T-helper 17 cell (primary cell): ENCODE measurements at regions not wholly inside any gene's neighbourhood (a gene's known extent, or its start where the extent isn't known, plus 50 kb on each side); places are given as distances from the start of the nearest gene placed in this dataset.

ENCODE experiments used
- ATAC-seq: fragments of 150-1000 bp; cut with Tn5 transposase; 2 replicates; pipeline ENCODE4 v1.10.0; 2021; ENCODE audit warnings: mild to moderate bottlenecking, moderate library complexity
- DNase-seq, 3 donors: peaks; one replicate each; pipeline versions ENCODE4 v3.0.0 to v3.0.0-alpha.2; 2020 to 2021
- H3K9me3 ChIP-seq: one replicate; pipeline ENCODE4 v1.7.0; 2013; ENCODE audit warnings: low read length, mild to moderate bottlenecking; ENCODE audit not compliant: control insufficient read depth, poor library complexity, severe bottlenecking
- H3K27ac Mint-ChIP-seq: one replicate; pipeline ENCODE4 v1.8.0; 2022; ENCODE audit warnings: mild to moderate bottlenecking, moderate library complexity, mixed read lengths
- H3K27me3 Mint-ChIP-seq: one replicate; pipeline ENCODE4 v1.8.0; 2022; ENCODE audit warnings: mixed read lengths
- H3K36me3 Mint-ChIP-seq: one replicate; pipeline ENCODE4 v1.8.0; 2022; ENCODE audit warnings: low read depth, mixed read lengths
- H3K4me1 Mint-ChIP-seq: one replicate; pipeline ENCODE4 v1.8.0; 2022; ENCODE audit warnings: mild to moderate bottlenecking, mixed read lengths
- H3K4me3 Mint-ChIP-seq: one replicate; pipeline ENCODE4 v1.8.0; 2022; ENCODE audit warnings: mild to moderate bottlenecking, moderate library complexity, mixed read lengths

DNA sequence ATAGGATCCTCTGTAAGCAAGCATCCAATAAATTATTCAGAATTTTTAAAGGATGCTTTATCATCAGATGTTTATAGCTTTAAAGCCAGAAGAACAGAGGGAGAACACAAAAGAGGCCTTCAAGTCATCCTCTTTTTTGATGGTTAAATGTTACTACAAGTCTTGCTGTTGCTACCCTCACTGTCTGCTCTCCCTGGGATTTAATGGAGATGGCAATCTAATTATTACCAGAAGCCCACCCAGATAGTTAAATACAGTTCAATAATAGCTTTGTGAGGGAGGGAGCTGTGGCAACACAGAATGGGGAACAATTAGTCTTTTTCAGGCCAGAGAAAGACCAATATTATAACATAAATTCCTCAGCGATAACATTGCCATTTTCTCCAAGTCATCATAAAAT lies 87.0 kb upstream of the ACTBL2 start:
- ATAC-seq (no peak), DNase-seq (no peak)
- Mint-ChIP-seq H3K4me1 (peaks cover 4% of the 10 kb centered on the region), H3K4me3 (no peak overlapping the region), H3K27ac (no peak overlapping the region), H3K36me3 (no peaks in the 10 kb centered on the region), H3K27me3 (peaks cover 39% of the 10 kb centered on the region)
- H3K9me3 ChIP-seq = no peaks in the 10 kb centered on the region

DNA sequence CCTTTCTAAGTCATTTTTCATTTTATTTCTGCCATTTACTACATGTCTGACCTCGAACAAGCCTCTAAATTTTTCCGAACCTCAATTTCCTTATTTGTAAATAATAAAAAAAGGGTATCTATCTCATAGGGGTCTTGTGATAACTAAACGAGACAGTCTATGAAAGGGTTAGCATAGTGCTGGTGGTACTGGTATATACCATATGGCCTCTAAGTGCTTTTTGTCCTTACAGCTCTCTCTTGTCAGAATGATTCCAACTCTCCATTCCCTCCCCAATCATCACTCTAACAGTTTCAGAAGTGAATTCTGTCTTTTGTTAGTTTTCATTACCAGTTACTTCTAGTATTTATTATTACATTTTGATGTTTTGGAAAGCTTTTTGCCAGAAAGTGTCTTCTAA lies 85.5 kb upstream of the ACTBL2 start:
- ATAC-seq = no peak
- no peak overlapping the region for H3K27ac Mint-ChIP-seq
- H3K9me3 ChIP-seq = no peaks in the 10 kb centered on the region
- DNase-seq = no peak
- peaks cover 47% of the 10 kb centered on the region for H3K27me3 Mint-ChIP-seq
- H3K4me1 Mint-ChIP-seq = peaks cover 4% of the 10 kb centered on the region
- no peaks in the 10 kb centered on the region for H3K36me3 Mint-ChIP-seq
- no peak overlapping the region for H3K4me3 Mint-ChIP-seq

- ATAC-seq = no peak
- Mint-ChIP-seq H3K36me3 (no peaks in the 10 kb centered on the region), H3K27ac (no peak overlapping the region), H3K27me3 (peaks cover 57% of the 10 kb centered on the region), H3K4me1 (peaks cover 4% of the 10 kb centered on the region), H3K4me3 (no peak overlapping the region)
- H3K9me3 ChIP-seq = no peaks in the 10 kb centered on the region
- no peak for DNase-seq
Observed at GRCh38 chr5:57566914-57567313, 84.3 kb upstream of the ACTBL2 start.

- ATAC-seq (no peak), DNase-seq (no peak)
- no peak overlapping the region for H3K4me3 Mint-ChIP-seq
- H3K4me1 Mint-ChIP-seq = no peaks in the 10 kb centered on the region
- H3K27me3 Mint-ChIP-seq = peaks cover 52% of the 10 kb centered on the region
- H3K36me3 Mint-ChIP-seq = no peaks in the 10 kb centered on the region
- H3K9me3 ChIP-seq = no peaks in the 10 kb centered on the region
- no peak overlapping the region for H3K27ac Mint-ChIP-seq
Observed at GRCh38 chr5:57561231-57561842, 78.7 kb upstream of the ACTBL2 start.

DNA sequence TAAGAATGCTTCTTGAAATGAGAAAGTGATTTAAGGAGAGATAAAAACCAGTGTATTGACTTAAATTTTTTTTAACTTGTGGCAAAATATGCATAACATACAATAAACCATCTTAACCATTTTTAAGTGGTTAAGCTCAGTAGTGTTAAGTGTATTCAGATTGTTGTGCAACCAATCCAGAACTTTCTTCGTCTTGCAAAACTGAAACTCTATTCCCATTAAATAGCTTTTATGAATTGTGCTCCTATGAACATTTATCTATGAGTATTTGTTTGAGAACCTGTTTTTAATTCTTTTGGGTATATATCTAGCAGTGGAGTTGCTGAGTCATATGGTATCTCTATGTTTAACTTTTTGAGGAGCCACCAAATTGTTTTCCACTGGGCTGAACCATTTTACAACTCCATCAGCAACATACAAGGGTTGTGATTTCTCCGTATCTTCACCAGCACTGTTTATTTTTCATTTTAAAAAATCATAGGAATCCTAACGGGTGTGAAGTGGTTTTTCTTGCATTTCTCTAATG lies 76.6 kb upstream of the ACTBL2 start:
- Mint-ChIP-seq H3K4me3 (no peak overlapping the region), H3K27ac (no peak overlapping the region), H3K27me3 (peaks cover 45% of the 10 kb centered on the region), H3K4me1 (no peaks in the 10 kb centered on the region), H3K36me3 (no peaks in the 10 kb centered on the region)
- H3K9me3 ChIP-seq = no peaks in the 10 kb centered on the region
- DNase-seq (no peak), ATAC-seq (no peak)

DNA sequence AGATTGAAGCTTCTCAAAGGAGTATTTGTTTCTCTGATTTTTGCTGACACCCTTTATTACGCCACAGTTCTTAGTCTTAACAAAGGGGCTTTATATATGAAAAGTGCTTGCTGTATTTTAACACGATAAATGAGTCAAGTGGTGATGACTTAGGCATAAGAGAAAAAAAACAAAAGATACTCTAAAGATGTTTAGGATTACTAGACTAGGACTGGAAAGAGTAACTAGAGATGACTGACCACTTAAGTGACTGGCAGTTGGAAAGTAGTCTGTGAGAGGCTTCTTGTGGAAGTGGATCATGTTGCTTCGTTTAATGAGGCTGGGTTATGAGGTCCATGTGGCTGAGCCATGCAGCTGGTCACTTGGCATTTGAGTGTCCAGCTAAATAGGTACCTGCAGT lies 69.4 kb upstream of the ACTBL2 start:
- H3K36me3 Mint-ChIP-seq = peaks cover 4% of the 10 kb centered on the region

GRCh38 chr5:57551251-57551650 lies 68.6 kb upstream of the ACTBL2 start:
- DNase-seq (no peak), ATAC-seq (no peak)
- Mint-ChIP-seq H3K27me3 (peaks cover 21% of the 10 kb centered on the region), H3K27ac (no peak overlapping the region), H3K36me3 (peaks cover 4% of the 10 kb centered on the region), H3K4me1 (no peaks in the 10 kb centered on the region), H3K4me3 (no peak overlapping the region)
- no peaks in the 10 kb centered on the region for H3K9me3 ChIP-seq

More for the DNA sequence above, 69.4 kb upstream of the ACTBL2 start:
- ATAC-seq (no peak), DNase-seq (no peak)
- no peak overlapping the region for H3K4me3 Mint-ChIP-seq
- no peaks in the 10 kb centered on the region for H3K9me3 ChIP-seq
- no peaks in the 10 kb centered on the region for H3K4me1 Mint-ChIP-seq
- no peak overlapping the region for H3K27ac Mint-ChIP-seq
- peaks cover 21% of the 10 kb centered on the region for H3K27me3 Mint-ChIP-seq

DNA sequence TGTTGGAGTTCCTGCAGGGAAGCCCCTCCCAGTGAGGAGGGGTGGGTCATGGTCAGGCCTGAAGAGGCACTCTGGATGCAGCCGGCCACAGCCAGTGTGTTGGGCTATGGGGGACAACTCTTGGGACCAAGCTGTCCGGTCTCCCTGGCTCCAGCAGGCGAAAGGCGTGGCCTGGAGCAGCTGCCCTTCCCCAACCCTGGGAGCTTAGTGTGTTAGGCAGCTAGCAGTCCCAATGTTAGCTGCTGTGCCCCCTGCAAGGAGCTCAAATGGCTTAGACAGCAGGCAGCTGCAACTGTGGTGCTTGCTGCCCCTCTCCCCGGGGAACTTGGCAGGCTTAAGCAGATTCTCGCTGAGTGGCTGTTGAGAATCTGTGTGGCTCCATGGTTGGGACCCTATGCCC lies 67.5 kb upstream of the ACTBL2 start:
- Mint-ChIP-seq H3K4me3 (no peak overlapping the region), H3K27ac (no peak overlapping the region), H3K36me3 (peaks cover 4% of the 10 kb centered on the region), H3K27me3 (peaks cover 21% of the 10 kb centered on the region), H3K4me1 (no peaks in the 10 kb centered on the region)
- H3K9me3 ChIP-seq = no peaks in the 10 kb centered on the region
- ATAC-seq (no peak), DNase-seq (no peak)

DNA sequence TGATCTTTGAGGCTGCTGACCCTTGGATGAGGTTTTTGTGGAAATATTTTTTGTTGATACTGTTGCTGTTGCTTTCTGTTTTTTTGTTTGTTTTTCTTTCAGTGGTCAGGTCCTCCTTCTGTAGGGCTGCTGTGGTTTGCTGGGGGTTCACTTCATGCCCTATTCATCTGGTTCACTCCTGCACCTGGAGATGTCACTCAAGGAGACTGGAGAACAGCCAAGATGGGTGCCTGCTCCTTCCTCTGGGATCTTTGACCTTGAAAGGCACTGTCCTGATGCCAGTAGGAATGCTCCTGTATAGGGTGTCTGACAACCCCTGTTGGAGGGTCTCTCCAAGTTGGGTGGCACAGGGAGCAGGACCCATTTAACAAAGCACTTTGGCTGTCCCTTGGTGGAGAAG lies 67.0 kb upstream of the ACTBL2 start:
- no peaks in the 10 kb centered on the region for H3K9me3 ChIP-seq
- Mint-ChIP-seq H3K4me1 (no peaks in the 10 kb centered on the region), H3K27ac (no peak overlapping the region), H3K4me3 (no peak overlapping the region), H3K27me3 (peaks cover 20% of the 10 kb centered on the region), H3K36me3 (peaks cover 4% of the 10 kb centered on the region)
- DNase-seq (no peak), ATAC-seq (no peak)

DNA sequence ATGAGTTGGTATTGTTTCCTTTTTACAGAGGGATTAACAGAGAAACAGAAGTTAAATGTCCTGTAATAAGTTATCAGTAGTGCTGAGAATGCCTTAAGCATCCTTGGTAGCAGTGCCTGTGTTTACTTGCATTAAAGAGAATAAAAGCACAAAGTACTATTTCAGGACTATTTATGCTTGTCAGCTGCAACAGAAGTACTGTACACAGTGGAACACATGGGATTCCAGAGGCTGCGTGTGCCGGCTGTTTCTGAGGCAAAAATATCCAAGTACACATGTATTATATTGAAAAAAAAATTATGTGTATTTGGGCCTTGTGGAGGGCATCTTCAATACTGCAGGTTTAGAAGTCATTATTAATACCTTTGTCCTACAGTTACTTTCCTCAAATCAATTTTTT lies 58.2 kb upstream of the ACTBL2 start:
- H3K4me3 Mint-ChIP-seq = no peak overlapping the region
- H3K9me3 ChIP-seq = no peaks in the 10 kb centered on the region
- ATAC-seq = no peak
- H3K36me3 Mint-ChIP-seq = peaks cover 3% of the 10 kb centered on the region
- peaks cover 30% of the 10 kb centered on the region for H3K27me3 Mint-ChIP-seq
- DNase-seq = no peak
- no peak overlapping the region for H3K27ac Mint-ChIP-seq
- H3K4me1 Mint-ChIP-seq = no peaks in the 10 kb centered on the region

DNA sequence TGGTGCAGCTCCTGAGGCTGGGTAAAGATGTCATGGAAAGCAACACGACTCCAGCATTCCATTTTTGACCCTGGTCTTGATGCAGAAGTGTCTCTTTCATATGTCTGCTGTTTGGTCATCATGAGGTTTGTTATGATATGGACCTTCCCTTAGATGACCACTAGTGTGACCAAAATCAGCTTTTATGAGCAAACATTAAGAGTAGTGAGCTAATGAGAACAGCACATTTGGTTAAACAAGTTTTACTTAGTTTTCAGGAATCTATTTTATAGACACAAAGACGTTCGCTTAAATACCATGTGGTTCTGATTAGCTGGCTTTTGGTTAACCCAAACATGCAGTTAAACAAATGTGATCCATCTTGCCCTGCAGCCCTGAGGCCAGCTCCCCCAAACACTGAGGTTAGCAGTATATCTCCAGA lies 56.7 kb upstream of the ACTBL2 start:
- ATAC-seq = no peak
- Mint-ChIP-seq H3K4me3 (no peak overlapping the region), H3K27me3 (peaks cover 23% of the 10 kb centered on the region), H3K36me3 (peaks cover 3% of the 10 kb centered on the region), H3K27ac (no peak overlapping the region), H3K4me1 (no peaks in the 10 kb centered on the region)
- DNase-seq = no peak
- H3K9me3 ChIP-seq = no peaks in the 10 kb centered on the region

DNA sequence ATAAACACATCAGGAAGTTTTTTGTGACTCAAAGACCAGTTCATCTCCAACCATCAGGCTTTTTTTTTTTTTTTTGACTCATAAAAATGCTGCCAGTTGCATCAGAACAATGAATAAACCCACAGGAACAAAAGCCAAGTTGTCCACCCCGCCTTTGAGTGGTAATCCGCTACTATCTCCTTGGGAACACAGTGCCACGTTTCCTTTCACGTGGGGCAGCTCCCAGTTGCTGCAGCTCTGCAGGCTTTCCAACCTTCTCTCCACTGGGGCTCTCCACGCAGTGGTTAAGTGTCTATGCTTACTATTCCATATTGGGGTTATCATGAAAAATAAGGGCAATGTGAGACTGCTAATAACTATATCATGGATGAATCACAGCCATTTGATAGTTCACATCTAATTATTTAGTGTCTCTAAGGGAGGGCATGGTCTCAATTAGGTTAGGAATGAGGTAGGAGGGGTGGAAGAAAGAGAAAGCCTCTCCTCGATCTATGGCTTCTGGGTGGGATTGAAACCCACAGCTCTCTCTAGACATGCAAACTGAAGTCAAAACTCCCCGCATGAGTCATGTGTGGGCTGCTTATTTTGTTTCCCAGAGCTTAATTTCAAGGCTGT lies 55.8 kb upstream of the ACTBL2 start:
- no peak overlapping the region for H3K27ac Mint-ChIP-seq
- DNase-seq (no peak), ATAC-seq (no peak)
- peaks cover 3% of the 10 kb centered on the region for H3K36me3 Mint-ChIP-seq
- peaks cover 23% of the 10 kb centered on the region for H3K27me3 Mint-ChIP-seq
- no peaks in the 10 kb centered on the region for H3K4me1 Mint-ChIP-seq
- H3K4me3 Mint-ChIP-seq = no peak overlapping the region
- H3K9me3 ChIP-seq = no peaks in the 10 kb centered on the region

DNA sequence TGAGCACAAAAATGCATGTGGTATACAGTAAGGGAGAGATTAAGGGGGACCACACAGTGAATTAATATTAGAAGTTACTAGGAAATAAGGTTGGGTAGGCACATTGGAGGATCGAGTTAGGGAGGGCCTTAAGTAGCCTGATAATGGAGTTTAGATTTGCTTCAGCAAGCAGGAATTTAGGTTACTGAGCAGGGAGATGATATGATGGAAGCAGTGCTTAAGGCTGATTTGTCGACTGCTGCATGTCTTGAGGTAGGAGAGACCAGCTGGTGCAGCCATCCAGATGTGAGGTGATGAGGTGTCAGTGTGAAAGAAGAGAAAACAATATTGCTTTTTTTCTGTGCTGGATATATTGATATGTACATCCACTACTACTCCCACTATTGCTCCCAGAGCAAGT lies 55.2 kb upstream of the ACTBL2 start:
- Mint-ChIP-seq H3K36me3 (peaks cover 3% of the 10 kb centered on the region), H3K4me3 (no peak overlapping the region), H3K4me1 (no peaks in the 10 kb centered on the region), H3K27me3 (peaks cover 28% of the 10 kb centered on the region), H3K27ac (no peak overlapping the region)
- ATAC-seq = no peak
- H3K9me3 ChIP-seq = no peaks in the 10 kb centered on the region
- DNase-seq = no peak
